ENCODE measurements at regions not wholly inside any gene's neighbourhood (a gene's known extent, or its start where the extent isn't known, plus 50 kb on each side); places are given as distances from the start of the nearest gene placed in this dataset.
"Not testable (repeated sequence)": the region's sequence is repeated elsewhere in the genome, so short reads cannot be mapped to it uniquely, and the experiment has no call there.

DNA sequence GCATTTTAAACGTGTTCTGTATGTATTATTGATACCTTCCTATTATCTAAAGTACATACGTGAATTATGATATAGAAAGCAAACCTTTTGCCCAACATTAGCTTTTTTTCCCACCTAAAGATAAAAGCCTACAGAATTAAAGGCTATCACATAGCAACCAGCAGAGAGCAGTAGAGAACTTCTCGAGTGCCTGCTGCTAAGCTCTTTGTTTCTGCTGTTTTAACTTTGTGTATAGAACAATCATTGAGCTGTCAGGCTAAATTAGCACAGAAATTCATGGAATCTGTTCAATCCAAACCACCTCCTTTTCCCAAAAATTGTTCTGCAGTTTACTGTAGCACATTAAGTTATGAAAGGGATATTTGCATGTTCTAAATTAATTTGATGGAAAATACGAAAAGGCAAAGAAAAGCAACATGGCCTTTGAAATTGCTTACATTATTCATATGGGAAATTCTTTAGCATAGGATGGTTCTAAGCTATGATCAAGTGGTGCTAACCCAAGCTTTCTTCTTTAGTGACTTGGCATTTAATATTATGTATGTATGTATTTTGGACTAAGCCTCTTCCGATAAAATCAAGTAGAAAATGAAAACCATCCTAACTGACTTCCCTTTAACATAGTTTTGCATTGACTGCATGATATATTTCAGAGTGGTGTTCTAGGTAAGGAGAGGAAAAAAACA is 1288.5 kb downstream of the GATA3 start:
- peak; percentile 68 for DNase-seq (ENCODE audit: low read depth)
- TF ChIP-seq CTCF (conservative IDR thresholded peaks at IDR 0.05; ENCODE audit: low read depth, low read length): peak; percentile 84
- no peak overlapping the region for H3K4me3 ChIP-seq (ENCODE audit: low read depth, low read length)

GRCh38 chr10:9347933-9348332 is 1293.4 kb downstream of the GATA3 start:
- H3K4me3 ChIP-seq (ENCODE audit: low read depth, low read length); DNase-seq (ENCODE audit: low read depth): not testable (repeated sequence)

DNA sequence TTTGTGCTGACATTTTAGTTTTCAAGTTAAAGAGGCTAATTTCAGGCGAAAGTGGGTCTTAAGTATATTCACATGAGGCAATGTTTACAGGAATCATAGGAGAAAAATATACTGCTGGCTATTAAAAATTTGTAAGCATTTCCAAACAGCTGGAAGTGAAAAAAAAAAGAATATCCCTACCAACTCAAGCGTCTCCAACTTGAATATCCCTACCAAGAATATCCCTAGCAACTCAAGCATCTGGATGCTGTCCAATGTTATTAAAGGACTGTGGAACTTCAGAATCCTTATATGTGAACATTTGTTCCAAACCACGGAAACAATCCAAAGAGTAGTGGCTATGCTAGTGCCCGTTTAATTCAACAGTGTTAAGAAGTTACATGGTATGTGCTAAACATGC is 1303.0 kb downstream of the GATA3 start:
- DNase-seq (ENCODE audit: low read depth): no peak
- no peak overlapping the region for H3K4me3 ChIP-seq (ENCODE audit: low read depth, low read length)
- TF ChIP-seq CTCF (conservative IDR thresholded peaks at IDR 0.05; ENCODE audit: low read depth, low read length): no peak

DNA sequence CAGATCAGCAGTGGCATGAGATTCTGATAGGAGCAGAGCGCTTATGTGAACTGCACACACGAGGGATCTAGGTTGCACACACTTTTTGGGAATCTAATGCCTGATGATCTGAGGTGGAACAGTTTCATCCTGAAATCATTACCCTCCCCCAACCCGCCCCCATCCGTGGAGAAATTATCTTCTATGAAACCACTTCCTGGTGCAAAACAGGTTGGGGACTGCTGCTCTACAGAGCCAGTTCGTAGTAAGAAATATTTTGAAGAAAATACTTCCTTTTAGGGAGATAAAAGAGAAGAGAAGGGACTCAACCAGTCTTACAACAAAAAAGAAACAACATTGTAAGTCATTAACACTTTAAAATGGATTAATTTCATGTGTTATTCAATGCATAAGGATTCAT is 1308.2 kb downstream of the GATA3 start:
- TF ChIP-seq CTCF (conservative IDR thresholded peaks at IDR 0.05; ENCODE audit: low read depth, low read length): no peak
- H3K4me3 ChIP-seq (ENCODE audit: low read depth, low read length): no peak overlapping the region

GRCh38 chr10:9379183-9379582 is 1324.7 kb downstream of the GATA3 start:
- DNase-seq (ENCODE audit: low read depth): no peak
- TF ChIP-seq CTCF (conservative IDR thresholded peaks at IDR 0.05; ENCODE audit: low read depth, low read length): no peak
- H3K4me3 ChIP-seq (ENCODE audit: low read depth, low read length): no peak overlapping the region

More for the DNA sequence above, 1308.2 kb downstream of the GATA3 start:
- no peak for DNase-seq (ENCODE audit: low read depth)

GRCh38 chr10:9381733-9382532 is 1327.4 kb downstream of the GATA3 start:
- DNase-seq (ENCODE audit: low read depth): no peak
- TF ChIP-seq CTCF (conservative IDR thresholded peaks at IDR 0.05; ENCODE audit: low read depth, low read length): no peak
- no peak overlapping the region for H3K4me3 ChIP-seq (ENCODE audit: low read depth, low read length)

DNA sequence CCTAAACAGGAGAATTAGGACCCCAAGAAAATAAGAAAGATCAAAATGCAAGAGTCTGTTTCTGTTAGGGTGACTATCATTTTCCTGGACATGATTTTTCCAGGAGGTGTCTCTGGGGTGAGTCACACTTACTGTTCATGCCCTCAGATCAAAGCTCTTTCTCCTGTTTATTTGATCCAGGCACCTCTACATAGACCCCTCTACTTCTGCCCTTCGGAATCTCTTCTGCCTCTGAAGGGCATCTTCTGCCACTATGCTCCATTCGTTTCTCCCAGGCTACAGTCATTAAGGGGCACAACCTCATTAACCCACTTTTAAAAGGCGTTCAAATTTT is 1328.0 kb downstream of the GATA3 start:
- no peak overlapping the region for H3K4me3 ChIP-seq (ENCODE audit: low read depth, low read length)
- TF ChIP-seq CTCF (conservative IDR thresholded peaks at IDR 0.05; ENCODE audit: low read depth, low read length): no peak
- no peak for DNase-seq (ENCODE audit: low read depth)

Measured in choroid plexus epithelial cell (primary cell).